Stimulated activated CD8-positive, alpha-beta memory T cell treated with anti-CD3 and anti-CD28 coated beads, Interleukin-4, amount 100 ng/mL, for 24 hours (primary cell): ENCODE measurements at regions not wholly inside any gene's neighbourhood (a gene's known extent, or its start where the extent isn't known, plus 50 kb on each side); places are given as distances from the start of the nearest gene placed in this dataset.

Experiments
- DNase-seq: peaks from one replicate; pipeline ENCODE4 v3.0.0-alpha.2; 2020; ENCODE audit warnings: low read depth

DNA sequence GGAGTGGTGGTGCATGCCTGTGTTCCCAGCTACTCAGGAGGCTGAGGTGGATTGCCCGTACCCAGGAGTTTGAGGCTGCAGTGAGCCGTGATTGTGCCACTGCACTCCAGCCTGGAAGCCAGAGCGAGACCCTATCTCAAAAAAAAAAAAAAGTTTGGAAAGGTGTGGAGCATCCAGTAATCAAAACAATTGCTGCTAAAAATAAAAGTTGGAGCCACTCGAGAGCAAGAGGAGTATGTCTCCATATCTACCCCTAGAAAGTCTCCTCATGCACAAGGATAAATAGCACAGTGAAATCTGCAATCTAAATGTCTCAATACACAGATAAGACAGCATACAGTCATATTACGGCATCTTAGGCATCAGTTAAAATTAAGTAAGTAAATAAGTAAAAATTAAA lies 81.5 kb upstream of the NEBL start:
- no peak for DNase-seq

- DNase-seq: no peak
Measured at GRCh38 chr10:20977300-20977699, 80.2 kb upstream of the NEBL start.

- no peak for DNase-seq
Measured at GRCh38 chr10:20976891-20977290, 79.8 kb upstream of the NEBL start.

DNA sequence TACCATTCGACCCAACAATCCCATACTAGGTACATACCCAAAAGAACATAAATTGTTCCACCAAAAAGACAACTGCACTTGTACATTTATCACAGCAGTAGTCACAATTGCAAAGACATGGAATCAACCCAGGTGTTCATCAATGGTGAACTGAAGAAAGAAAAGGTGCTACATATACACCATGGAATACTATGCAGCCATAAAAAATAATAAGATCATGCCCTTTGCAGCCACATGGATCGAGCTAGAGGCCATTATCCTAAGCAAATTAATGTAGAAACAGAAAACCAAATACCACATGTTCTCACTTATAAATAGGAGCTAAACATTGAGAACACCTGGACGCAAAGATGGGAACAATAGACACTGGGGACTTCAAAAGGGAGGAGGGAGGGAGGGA lies 79.3 kb upstream of the NEBL start:
- DNase-seq: no peak

- no peak for DNase-seq
Measured at GRCh38 chr10:20975236-20975635, 78.1 kb upstream of the NEBL start.

GRCh38 chr10:20972925-20973324 lies 75.8 kb upstream of the NEBL start:
- no peak for DNase-seq

DNA sequence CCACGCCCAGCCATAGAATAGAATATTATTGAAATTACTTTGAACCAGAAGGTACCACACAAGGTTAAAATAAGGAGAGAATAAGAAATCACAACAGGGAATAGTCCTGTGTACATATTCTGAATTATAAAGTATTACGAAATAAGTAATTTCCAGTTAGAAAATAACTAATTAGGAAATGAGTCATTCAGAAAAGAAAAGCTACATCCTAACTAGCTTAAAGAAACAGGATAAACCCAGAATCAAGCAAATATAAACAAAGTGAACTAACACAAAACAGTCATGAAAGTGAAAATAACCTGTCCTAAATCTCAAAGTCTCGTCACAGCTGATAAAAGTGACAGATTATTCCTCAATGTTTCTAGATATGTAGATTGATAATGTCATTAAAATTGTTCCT lies 74.8 kb upstream of the NEBL start:
- no peak for DNase-seq

- DNase-seq: no peak
Measured at GRCh38 chr10:20970708-20971107, 73.6 kb upstream of the NEBL start.

DNA sequence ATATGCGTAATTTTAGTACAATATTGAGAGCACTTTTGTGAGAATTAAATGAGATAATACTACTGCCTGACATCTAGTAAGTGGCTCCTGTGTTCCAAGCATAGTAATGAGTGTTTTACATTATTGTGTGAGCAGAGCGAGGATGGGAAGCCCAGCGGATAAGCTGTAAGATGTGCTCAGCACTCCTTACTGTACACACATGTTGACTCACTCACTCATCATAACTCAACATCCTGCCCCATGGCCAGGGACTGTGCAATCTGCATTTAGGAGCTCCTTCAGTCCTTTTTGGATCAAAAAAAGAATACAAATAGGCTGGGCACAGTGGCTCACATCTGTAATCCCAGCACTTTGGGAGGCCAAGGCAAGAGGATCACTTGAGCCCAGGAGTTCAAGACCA lies 72.9 kb upstream of the NEBL start:
- no peak for DNase-seq

DNA sequence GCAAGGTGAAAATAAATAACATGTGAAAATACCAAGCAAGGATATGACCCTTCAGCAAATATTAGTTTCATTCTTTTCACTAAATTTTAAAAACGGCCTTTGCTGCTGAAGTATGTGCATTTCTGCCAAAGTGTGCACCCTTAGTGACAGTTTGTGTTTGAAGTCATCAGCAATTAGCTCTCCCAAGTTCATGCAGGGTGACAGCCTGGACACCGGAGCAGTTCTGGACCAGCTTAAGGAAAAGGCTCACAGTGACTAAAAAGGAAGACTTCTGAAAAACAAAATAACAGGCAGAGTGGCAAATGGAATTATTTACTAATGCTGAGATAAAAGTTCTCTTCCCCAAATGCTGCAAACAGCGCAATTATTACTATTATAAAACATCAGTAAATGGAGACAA lies 69.3 kb upstream of the NEBL start:
- DNase-seq: no peak

DNA sequence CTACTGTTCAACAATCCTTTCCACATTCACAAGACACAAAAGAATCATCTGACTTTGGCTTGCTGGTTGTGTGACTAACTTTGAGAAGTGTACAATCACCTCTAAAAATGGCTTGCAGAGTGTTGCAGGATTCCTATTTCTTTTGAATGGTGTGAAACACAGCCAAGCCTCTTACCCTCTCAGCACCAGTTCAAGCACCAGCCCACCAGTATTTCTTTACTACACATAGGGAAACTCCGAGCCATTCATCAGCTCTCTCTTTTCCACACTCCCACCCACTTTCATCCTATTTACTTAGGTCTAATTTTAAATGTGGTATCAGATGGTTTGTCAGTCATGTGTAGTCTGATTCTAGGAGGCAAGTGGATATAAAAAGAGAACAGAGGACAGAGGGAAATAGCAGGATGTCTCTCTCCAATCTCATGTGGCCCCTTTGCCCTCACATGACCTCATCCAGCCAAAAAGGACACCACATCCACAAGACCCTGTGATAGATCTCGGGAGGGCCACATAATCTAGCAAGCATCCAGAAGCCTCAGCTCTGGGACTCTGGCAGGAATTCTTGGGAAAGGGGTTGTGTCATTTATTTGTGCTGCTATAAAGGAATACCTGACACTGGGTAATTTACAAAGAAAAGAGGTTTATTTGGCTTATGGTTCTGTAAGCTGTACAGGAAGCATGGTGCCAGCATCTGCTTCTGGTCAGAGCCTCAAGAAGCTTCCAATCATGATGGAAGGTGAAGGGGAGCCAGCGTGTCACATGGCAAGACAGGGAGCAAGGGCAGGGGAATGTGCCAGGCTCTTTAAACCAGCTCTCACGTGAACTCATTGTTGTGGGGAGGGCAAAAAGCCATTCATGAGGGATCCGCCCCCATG lies 66.8 kb upstream of the NEBL start:
- no peak for DNase-seq

GRCh38 chr10:20963056-20963455 lies 65.9 kb upstream of the NEBL start:
- DNase-seq: no peak

GRCh38 chr10:20962165-20962564 lies 65.1 kb upstream of the NEBL start:
- DNase-seq: no peak

DNA sequence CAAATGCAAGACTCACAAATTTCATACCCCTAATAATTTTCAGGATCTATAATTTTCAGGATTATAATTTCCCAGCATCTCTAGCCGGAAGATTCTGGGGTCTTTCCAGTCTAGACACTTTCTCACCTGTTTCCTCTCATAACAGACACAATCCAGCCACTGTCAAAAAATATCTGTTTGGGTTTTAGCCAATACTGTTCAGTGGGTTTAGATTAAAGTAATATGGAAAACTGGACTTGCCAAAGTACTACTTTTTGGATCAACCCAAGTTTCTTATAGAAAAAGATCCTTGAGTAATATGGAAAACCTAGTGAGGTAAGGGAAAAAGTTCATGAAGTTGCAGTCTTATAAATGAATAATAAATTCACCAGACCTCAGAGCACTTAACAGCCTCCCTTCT lies 62.1 kb upstream of the NEBL start:
- DNase-seq: no peak

DNA sequence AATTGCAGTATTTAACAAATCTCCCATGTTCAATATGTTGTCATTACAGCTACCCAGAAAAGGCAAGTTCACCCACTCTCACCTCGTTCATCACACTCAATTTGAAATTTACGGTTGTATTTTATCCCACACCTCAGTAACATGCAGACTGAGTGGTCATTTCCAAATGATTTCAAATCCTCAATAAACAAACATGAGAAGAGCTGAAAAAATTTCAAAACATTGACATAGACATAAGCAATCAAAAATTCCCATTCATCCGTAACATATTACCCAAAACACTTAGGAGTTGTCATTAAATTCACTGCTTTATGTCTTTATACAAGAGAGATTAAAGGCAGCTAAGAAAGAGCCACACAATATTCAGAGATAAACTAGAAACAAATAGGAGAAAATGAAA lies 61.7 kb upstream of the NEBL start:
- no peak for DNase-seq

DNA sequence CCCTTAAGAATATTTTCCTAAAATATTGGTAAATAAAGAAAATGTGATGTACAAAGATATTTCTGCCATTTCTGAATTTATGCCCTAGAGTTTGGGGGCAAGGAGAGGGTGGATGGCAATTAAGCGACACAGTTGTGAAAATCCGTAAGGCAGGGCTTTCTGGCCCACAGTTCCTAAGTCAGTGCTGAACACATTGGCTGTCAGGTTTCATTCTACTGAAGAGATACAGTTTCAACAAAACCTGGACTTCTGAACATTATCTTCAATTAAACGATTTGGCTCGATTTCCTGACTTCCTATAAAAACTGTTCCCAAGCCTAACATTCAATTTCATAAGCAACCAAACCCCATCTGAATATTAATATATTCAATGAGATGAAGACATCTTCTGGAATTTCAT lies 61.1 kb upstream of the NEBL start:
- no peak for DNase-seq

GRCh38 chr10:20957744-20958143 lies 60.6 kb upstream of the NEBL start:
- no peak for DNase-seq

DNA sequence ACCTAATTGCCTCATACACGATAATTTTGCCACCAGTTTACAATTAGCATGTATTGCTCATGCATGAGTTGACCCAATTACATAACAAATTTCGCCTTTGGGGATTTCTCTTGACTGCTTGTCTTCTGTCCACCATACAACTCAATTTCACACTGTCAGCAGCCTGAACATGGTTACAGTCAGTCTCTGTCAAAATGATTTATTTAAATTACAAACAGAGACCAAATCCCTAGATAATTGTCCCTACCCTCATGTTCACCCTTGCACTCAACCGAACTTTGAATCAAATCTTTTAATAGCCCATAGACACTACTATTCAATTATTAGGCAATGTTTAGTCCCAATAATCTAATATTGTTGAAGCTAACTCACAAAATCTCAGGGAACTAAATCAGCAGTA lies 59.7 kb upstream of the NEBL start:
- no peak for DNase-seq

DNA sequence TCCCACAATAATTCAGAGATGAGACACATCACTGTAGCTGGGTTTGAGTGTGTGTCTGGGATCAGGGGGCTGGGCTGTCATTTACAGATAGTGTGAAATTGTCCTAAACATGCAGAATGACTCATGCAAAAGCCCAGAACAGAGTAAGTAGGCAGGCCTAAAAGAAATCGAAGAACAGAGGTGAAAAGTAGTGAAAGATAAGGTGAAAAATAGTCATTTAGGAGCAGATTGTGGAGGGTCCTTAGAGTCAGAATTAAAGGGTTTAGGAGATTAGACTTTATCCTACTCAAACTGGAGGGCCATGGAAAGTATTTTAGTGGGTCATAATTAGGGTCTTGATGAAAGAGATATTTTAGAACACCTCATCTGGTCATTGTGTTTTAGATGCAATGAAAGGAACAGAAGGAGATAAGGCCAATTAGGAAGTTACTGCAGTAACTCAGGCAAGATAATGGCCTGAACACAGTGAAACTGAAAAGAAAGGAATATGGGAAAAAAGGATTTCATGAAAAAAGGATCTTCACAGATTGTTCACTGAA lies 58.3 kb upstream of the NEBL start:
- no peak for DNase-seq

GRCh38 chr10:20954519-20954918 lies 57.4 kb upstream of the NEBL start:
- no peak for DNase-seq

DNA sequence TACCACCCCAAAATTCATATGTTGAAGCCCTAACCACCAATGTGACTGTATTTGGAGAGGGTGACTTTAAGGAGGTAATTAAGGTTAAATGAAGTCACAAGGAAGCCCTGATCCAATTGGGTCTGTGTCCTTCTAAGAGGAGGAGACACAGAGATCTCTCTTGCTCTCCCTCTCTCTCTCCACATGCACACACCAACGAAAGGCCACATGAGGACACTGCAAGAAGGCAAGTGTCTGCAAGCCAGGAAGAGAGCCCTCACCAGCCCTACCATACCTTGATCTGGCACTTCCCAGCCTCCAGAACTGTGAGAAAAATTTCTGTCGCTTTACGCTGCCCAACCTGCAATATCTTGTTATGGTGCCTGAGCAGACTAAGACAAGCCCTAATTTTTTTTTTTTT lies 56.0 kb upstream of the NEBL start:
- DNase-seq: no peak

GRCh38 chr10:20949967-20950366 lies 52.9 kb upstream of the NEBL start:
- DNase-seq: no peak

GRCh38 chr10:20948686-20949327 lies 51.7 kb upstream of the NEBL start:
- DNase-seq: no peak
